ENCODE measurements at regions not wholly inside any gene's neighbourhood (a gene's known extent, or its start where the extent isn't known, plus 50 kb on each side); places are given as distances from the start of the nearest gene placed in this dataset.

DNA sequence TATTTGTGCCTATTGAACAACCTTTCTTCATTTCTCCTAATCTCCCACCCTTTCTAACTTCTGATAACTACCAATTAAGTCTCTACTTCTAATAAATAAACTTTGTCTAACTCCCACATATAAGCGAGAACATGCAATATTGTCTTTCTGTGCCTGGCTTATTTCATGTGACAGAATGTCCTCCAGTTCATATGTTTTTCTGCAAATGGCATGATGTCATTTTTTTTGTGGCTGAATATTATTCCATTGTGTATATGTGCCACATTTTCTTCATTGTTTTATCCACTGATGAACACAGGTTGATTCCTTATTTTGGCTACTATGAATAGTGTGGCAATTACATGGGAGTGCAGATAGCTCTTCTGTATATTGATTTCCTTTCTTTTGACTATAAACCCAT lies 1041.5 kb upstream of the MANEA start:
- DNase-seq (ENCODE audit: low spot score), result no peak

DNA sequence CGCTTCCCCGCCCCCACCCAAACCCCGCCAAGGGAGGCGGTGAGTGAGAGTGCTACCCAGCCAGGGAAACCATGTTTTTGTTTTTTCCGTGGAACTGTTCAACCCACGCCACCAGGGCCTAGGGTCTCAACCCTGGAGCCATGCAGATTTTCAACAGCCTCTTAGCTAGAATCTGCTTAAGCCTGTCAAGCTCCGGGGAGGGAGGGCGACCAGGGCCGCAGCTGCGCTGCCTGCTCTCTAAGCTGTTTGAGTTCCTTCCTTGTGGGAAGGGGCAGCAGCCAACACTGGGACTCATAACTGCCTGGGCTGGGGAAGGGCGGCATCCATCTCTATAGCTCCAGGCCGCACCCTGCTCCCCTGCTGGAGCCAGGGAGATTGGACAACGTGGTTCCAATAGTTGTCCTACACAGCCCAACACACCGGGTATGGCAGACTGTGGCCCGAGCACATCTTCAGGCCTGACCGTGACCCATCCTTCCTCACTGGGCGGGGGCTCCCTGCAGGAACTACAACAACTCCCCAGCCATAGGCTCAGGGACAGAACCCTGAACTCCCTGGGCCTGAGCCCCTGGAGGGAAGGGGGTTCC lies 1065.7 kb upstream of the MANEA start:
- no peak for DNase-seq (ENCODE audit: low spot score)

DNA sequence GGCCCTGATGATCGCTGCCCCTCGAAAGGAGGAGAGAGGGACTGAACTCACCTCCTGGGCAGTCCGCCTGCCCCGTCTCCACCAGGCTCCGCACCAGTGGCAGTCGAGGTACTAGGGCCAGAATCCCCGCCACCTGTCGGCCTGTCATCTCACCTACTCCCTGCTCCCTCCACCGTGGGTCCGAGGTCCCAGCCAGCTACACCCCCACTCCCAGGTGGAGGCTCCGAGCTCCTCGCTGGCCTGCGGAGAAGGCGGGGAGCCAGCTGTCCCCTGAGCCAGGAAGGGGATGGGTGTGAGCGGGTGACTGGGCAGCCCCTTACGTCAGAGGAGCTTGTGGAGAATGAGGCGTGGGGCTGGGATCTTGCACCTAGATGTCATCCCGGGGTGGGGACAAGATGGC lies 1066.5 kb upstream of the MANEA start:
- no peak for DNase-seq (ENCODE audit: low spot score)

DNA sequence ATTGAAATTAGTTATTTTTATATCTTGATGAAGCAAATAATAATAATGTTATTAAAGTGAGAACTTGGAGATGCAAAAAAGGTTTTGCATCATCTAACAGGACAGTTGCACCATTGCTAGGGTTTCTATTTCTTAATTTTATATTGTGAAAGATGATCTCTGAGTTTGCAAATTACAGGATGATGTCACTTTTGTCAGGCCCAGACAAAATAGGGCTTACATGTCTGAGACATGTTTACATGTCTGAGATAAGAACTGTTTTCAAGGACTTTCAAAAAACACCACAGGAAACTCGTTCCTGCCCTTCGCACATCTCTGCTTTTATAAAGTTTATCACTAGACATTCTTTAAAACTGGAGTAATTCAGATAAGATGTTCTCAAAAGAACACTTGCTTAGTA lies 1075.8 kb upstream of the MANEA start:
- no peak for DNase-seq (ENCODE audit: low spot score)

DNA sequence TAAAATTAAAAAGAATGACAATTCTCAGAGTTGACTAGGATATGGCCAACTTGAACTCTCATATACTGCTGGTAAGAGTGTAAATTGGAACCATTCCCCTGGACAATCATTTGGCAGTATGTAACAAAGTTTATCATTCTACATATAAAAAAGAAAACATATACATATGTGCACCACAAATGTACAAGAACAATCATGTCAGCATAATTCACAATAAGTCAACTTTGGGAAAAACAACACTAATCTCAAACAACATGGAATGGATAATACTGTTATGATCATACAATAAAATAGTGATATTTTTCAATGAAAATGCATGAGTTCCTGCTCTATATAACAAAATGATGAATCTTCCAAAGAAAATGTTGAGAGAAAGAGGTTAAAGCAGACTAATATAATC lies 1078.7 kb upstream of the EPHA7 start:
- DNase-seq (ENCODE audit: low spot score), result no peak

DNA sequence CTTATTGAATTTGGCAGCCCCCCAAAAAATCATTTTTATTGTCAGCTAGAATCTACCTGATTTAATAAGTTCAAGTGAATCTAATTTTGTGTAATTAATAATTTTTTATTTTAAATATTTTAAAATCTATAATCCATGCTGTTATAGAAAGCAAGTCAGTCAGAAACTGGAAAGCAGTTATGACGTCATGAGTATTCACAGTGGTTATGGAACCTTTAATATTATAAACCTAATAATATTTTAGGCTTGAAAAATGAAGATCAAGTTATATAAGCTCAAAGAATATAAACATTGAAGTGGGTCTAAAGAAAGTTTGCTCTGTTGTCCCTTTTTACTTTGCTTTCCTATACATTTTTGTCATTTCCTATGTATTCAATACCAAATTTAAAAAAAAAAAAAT lies 1075.1 kb upstream of the EPHA7 start:
- no peak for DNase-seq (ENCODE audit: low spot score)

DNA sequence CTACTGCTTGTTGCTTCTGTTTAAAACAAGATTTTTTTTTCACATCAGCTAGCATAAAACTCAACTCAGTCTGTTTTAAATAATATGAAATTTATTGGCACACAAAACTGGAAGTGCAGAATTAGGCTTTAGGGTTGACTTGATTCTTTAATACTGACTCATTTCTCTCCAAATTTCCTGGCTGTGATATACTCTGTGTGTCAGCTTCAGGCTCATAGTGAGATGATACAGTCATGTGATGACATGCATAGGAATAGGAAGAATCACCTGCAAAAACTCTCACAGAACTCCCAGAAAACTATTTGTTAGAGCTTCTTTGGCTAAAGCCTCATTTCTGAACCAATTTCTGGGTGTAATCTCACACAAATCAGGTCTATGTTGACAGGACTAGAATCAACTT lies 1068.0 kb upstream of the EPHA7 start:
- DNase-seq (ENCODE audit: low spot score), result no peak

DNA sequence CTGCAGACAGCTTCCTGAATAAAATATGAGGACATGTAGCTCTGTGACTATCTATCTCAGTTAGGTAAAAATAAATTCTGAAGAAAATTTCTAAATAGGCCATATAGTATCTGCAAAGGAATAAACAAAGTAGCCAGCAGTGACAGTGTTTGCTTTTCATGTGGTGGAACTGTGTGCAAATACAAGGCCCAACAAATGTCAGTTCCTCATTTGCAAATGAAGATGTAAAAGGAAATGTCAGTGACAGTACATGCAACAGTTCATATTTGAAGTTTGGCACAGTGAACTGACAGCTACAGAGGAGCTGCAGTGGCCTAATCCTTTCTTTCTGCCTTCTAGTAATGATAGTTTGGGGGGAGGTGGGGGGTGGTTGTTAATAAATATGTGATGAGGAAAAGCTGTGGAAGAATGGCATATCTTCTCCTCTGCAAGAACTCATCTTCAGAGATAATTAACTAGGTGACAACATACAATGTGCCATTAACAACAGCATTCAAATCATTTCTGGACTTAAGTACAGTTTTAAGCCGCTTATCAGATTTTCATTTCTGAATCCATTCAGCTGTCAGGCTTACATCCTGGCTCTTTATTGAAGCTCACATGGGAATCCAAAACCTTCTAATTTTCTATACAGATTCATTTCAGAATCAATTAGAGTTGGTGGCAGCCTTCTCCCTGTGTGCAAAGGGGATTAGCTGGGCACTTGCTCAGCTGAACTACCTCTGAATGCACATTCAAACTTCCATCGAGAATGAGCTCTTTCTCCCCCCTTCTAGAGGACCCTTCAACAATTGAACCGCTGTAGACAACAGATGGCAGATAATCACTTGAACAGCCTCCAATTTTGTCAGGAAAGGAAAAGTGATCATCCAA lies 1059.0 kb upstream of the EPHA7 start:
- DNase-seq (ENCODE audit: low spot score), result no peak

DNA sequence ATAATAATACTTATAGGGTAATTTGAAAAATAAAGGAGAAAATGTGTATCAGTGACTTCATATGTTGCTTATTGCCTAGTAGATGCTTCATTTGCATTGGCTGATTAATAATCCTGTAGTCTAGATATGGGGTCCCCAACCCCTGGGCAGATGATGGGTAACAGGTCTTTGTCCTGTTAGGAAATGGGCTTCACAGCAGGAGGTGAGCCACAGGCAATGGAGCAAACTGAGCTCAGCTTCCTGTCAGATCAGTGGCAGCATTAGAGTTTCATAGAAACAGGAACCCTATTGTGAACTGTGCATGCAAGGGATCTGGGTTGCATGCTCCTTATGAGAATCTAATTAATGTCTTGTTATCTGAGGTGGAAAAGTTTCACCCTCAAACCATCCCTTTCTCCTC lies 1049.5 kb upstream of the EPHA7 start:
- DNase-seq (ENCODE audit: low spot score), result no peak

DNA sequence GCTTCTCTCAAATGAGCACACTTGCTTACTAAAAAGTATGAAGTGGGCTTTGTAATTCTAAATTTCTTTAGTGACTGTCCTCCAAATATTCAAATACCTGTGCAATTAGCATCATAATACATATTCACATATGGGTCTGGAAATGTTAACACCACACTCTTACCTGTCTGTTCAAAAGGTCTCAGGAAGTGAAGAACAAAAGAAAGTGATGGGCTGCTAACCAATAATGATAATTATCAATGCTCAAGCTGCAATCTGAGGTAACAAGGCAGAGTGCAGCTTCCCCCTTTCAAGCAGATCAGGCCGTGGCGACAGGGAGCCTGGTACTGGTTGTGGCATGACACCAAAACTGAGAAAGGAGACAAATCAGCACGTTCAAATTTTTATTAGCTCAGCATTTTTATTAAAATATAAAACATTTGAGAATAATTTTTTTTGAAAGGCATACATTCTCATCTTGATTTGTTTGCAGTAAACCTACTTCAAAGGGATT lies 1044.7 kb upstream of the EPHA7 start:
- DNase-seq (ENCODE audit: low spot score), result no peak

DNA sequence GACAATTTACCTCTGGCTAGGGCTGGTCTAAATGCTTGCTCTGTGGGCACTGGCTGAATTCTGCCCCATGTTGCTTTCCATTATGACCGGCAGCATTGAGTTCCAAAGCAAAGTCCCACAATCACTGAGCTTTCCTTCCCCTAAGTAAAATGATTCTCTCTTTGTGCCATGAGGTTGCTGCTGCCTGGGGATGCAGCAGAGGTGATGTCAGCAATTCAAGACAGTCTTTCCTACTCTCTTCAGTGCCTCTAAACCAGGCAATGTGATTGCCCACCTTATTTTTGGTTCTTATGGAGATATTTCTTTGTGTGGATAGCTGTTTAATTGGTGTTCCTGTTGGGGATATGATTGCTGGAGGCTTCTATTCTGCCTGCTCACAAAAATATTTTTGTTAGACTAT lies 1043.9 kb upstream of the EPHA7 start:
- no peak for DNase-seq (ENCODE audit: low spot score)

DNA sequence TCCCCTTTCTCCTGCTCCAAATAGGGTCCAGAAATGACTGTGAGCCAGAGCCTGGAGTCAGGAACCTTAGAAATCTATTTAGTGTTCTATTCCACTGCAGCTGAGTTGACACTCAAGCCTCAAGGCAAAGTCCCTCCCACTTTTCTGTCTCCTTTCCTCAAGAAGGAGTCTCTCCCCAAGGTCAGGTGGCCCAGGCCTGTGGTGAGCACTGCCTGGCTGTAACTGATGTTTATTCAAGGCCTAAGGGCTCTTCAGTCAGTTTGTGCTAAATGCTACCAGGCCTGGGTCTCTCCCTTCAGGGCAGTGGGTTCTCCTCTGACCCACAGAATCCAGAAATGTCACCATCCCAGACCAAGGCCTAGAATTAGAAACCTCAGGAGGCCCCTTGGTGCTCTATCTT lies 1042.9 kb upstream of the EPHA7 start:
- no peak for DNase-seq (ENCODE audit: low spot score)

DNA sequence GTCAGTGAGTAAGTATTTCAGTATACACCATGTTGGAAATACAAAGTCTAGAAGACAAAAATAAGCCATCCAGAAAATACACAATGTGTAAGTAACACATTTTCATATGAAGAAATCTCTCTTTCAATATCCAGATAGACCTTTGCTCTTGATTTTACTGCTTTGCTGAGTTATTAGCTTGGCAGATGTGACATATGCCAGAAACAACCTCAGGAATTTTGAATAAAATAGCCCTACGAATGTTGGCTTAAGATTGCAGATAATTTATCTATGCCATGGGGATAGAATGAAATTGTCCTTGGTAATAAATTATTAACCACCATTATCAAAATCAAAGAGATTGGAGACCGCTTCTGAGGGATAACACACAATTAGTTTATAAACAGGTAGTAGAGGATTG lies 1036.9 kb upstream of the EPHA7 start:
- DNase-seq (ENCODE audit: low spot score), result no peak

DNA sequence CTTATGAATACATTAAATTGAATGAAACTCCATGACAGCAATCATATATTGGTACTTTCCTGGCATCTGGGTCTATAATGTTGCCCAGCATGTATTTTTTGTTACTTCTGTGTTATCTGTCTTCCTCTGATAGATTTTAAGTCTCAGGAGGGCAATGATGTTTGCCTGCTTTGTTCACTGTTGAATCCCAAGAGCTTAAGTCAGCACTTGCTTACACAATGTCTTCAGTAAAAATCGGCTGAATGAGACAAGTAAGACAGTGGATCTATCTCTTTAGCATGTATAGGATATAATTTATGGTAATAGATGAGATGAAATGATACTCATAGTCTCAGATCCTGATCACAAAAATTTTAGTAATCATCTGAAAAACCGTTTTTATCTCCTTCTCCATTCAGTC lies 1034.9 kb upstream of the EPHA7 start:
- no peak for DNase-seq (ENCODE audit: low spot score)

DNA sequence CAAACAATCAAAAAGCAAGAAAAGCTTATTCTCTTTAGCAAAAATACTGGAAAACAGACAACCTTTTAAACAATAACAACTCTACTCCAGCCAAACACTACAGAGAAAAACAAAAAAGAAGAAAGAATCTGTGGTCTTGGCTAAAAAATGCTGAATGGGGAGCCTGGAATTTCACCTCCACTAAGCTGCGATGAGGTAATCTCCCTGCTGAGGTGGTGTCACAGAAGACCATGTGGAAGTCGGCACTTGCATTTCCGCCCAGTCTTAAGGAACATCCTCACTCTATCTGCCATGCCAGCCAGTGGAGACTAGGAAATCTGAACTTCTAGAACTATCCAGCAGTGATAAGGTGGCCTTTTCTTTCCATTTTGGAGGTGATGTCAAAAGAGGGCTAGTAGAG lies 1026.8 kb upstream of the EPHA7 start:
- DNase-seq (ENCODE audit: low spot score), result no peak

DNA sequence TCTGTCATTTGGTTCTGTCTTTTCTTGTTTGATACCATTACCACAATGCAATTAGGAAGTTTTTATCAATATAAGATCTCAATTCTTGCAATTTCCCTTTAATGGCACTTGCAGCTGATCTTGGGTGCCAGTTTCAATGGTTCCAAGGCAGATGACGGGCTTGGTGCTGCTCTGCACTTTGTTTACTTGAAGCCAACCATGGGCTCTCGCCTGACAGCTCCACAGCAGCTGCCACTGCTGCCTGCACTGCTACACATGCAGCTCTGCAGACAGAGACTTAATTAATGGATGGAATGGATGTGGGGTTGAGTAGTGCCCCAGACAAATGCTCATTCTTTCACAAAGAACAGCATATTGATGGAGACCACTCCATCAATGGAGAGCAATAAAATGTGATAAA lies 1024.3 kb upstream of the EPHA7 start:
- DNase-seq (ENCODE audit: low spot score), result no peak

DNA sequence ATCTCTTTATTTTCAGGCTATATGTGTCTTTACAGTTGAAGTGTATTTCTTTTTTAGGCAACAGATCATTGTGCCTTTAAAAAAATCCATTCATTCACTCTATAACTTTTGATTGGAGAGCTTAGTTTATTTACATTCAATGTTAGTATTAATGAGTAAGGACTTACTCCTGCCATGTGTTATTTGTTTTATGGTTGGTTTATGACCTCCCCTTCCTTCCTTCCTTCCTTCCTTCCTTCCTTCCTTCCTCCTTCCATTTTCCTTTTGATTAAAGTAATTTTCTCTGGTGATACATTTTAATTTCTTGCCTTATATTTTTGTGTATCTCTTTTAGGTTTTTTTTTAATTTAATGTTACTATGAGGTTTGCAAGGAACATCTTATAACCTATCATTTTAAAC lies 1005.3 kb upstream of the EPHA7 start:
- no peak for DNase-seq (ENCODE audit: low spot score)

DNA sequence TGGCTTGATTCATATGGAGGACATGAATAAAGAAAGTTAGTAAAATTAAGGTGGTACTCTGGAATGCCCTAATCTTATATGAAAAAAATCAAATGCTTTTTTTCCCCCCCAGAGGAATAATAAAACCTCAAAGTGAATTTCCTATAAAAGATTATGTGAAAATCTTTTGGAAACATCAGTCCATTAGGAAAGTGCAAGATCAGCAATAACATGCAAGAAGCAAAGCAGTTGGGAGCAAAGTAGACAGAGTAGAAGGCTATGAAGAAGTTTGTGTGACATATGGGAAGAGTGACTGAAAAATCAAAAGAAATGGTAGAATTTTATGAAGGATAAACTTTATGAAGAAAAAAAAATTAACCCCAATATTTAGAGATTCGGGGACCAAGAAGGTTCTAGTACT lies 998.0 kb upstream of the EPHA7 start:
- DNase-seq (ENCODE audit: low spot score), result no peak

DNA sequence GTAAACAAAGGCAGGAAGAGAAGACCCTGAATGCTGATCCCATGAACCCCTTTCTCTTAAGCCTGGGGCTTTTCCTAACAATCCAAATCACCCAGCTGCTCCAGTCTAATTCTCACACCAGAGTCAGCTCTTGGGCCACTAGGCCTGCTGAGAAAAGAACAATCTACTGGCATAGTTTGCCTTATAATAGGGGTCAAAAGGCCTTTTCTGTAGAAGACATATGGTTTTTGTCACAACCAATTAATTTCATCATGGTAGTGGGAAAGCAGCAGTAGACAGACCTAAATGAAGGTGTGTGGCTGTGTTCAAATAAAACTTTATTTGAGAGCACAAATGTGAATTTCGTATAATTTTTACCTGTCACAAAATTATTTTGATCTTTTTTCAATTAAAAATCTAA lies 994.7 kb upstream of the EPHA7 start:
- no peak for DNase-seq (ENCODE audit: low spot score)

DNA sequence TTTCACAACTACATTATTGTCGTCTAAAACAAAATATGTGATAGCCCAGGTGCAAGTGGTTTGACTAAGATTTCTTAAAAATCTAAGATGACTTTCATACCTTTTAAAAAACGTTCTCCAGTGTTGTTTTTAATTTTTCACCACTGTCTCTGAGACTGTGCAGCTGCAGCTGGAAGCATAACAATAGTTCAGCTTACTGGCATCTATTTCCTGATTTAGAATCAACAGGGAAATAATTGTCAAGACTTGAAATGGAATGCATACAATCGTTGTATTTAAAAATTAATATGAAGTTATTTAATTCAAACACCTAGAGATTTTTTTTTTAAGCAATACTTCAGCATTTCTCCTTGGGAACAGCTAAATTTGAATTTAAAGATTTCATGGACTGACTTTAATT lies 982.0 kb upstream of the EPHA7 start:
- DNase-seq (ENCODE audit: low spot score), result no peak

DNA sequence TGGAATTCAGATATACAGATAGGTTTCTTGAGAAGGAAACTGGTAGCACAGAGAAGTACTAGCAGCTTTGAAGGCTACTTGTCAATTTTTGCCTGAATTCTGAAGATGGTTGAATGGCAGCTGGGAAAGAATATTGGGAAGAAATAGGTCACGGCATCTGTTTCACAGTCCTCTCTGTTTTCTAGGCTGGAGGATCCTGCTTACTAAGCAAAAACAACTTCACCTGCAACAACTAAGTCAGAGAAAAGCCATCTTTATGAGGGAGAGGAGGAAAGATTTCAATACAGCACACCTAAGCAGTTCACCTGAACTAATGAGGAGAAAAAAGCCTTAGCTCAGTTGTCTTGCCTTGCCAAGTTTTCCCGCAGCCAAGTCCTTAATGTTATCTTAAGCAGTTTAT lies 975.5 kb upstream of the EPHA7 start:
- no peak for DNase-seq (ENCODE audit: low spot score)

DNA sequence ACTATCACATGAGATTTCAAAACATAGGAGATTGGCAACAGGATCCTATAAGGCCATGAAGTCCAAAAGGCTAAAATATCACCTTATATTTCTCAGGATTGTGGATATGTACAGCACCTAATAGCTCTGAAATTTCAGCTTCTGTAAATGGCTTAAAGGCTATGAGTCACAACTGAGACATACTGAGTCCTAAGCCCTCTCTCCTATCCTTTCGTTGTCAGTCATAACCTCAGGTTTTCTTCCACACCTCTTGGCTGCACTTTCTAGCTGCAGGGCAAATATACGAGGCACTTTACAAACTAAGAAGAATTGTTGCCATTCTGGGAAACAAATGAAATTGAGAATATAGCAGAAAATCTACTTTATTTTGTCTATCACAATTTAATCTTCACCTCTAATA lies 969.9 kb upstream of the EPHA7 start:
- no peak for DNase-seq (ENCODE audit: low spot score)

DNA sequence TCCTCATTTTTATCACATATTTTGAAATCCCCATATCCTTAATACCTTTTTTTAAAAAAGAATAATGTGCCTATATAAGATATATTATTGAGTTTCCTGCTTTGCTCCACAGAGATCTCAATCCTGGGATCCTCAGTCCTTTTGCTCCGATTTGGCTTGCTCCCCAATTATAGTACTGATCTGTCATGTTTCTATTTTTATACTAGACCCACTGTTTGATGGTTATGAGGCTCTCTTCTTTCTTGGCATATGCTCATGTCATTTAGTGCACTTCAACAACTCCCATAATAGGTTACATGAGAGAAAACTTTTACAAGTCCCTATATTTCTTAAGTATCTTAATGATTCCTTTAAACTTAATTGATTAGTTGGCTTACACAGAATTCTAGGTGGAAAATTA lies 958.5 kb upstream of the EPHA7 start:
- DNase-seq (ENCODE audit: low spot score), result no peak

DNA sequence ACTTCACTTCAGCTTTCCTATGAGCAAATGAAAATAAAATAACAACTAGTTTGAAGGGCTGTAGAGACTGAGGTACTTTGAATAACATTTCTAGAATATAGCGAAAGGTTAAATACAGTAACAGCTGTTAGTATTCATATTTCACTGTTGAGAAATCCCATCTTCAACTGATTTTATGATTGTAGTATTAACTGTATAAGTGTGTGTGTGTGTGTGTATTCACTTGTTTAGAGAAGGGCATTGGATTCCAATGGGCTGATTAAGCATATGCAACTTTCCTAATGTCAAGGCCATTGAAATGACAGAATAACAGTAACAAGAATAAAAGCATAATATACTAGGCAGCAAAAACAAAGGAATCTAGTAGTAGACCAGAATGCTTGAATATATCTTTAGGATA lies 957.5 kb upstream of the EPHA7 start:
- no peak for DNase-seq (ENCODE audit: low spot score)

Measured in COLO829 (cell line).